GM19455 (cell line): ENCODE measurements at regions not wholly inside any gene's neighbourhood (a gene's known extent, or its start where the extent isn't known, plus 50 kb on each side); places are given as distances from the start of the nearest gene placed in this dataset.
"Not testable (repeated sequence)": the region's sequence is repeated elsewhere in the genome, so short reads cannot be mapped to it uniquely, and the experiment has no call there.

Experiments used
- ATAC-seq: cut with Tn5 transposase; IDR thresholded peaks from one replicate; pipeline ENCODE4 v1.9.1; 2021; ENCODE audit not compliant: unreplicated experiment

DNA sequence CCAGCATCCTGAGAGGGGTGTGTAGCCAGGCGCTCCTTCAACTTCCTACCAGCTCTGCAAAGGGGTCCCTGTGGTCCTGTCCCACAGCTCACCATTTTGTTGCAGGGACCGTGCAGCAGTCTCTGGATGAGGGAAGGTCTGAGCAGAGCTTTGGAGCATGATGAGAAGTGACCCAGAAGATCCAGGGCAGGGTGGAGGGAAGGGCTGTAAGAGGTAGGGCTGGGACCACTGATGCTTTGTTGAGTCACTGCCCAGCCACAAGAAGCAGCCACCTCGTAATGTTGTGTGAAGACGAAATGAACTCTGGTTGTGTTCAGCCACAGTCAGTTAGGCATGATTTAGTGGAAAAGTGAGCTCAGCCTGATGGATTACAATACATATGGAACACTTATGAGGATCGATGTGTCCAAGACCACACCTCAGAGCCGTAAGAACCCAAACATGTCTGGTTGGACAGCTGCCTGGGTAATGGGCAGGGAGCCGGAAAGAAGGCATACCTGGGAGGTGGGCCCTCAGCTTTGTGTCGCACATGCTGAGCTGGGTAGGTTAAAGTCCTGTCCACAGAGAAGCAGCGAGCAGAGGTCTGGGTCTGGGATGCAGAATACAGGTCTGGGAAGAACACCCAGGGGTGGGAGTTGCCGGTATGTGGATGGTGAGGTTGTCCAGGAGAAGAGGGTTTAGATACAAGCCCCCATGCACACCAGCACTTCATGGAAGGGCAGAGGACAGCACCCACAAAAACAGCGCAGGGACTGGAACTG, 250.1 kb downstream of the GADD45G start:
- ATAC-seq = no peak

DNA sequence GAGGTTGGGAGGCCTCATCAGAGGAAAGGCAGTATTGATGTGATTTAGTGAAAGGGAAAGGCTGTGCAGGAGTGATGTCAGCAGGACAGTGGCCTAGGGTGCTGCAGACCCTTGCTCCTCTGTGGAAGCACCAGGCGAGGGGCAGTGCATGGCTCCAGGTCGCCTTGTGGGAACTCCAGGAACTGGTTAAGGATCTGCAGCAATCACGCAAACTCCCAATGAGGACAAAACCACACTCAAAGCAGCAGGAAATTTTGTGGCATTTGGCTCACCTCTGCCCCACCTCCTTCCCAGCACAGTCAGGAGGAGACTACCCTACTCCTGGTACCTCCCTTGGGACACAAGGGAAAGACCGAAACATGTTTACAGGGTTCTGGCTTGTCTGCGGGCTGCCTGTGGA, 251.5 kb downstream of the GADD45G start:
- ATAC-seq = not testable (repeated sequence)

GRCh38 chr9:89856950-89857349, 252.1 kb downstream of the GADD45G start:
- not testable (repeated sequence) for ATAC-seq

DNA sequence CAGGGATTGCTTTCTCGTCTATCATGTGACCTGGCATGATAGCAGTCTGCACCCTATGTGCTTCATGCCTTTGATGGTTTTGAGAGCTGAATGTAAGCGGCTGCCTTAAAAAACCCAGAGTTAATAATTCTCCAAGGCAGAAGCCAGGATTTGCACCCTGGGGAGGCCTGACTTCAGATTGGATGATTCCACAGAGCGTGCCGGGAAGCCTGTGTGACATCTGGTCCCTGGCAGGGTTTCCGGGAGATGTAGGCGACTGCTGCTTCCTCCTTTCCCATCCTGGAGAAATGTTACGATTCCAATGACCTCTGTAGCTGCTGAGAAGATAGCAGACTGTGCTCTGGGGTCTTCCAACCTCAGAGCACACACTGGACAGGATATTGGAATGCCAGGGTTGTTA, 255.0 kb downstream of the GADD45G start:
- not testable (repeated sequence) for ATAC-seq

- ATAC-seq = not testable (repeated sequence)
These were observed 256.6 kb downstream of the GADD45G start for GRCh38 chr9:89861371-89861770.

DNA sequence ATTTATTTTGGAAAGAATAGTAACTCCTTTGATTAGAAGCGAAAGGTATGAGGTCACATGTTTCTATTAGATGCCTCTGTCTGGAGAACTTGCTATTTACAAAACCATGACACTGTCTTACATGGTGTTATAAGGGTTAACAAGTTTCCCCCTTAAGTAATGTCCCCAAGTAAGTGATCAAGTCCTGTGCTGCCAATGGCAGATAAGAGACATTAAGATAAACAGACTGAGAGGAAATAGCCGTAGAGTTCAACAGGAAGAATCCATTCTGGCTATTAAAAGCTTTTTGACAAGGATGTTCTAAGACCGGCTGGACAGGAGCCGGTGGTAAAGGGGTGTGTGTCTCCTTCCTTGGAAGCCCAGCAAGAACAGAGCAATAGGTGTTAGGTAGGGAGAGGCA, 257.5 kb downstream of the GADD45G start:
- no peak for ATAC-seq

DNA sequence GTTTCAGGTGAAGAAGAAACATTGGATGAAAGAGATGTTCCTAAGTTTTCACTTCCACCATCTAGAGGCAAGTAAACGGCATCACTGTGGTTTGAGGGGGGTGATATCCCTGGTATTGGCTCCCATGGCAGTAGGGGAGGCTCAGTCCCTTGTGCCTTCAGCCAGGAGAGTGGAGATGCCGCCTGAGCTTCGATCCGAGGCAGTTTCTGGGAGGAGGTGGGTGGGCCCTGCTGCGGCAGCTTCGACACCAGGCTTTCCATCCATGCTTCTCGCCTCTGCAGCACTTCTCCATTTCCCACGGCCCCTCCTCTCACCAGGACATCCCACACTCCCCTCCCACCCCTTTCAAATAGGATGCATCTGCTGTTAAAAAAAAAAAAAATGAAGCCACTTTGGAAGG, 258.3 kb downstream of the GADD45G start:
- ATAC-seq = no peak

GRCh38 chr9:89863837-89864236, 259.0 kb downstream of the GADD45G start:
- ATAC-seq = no peak

- ATAC-seq = no peak
These were observed 259.4 kb downstream of the GADD45G start for GRCh38 chr9:89864257-89864656.

DNA sequence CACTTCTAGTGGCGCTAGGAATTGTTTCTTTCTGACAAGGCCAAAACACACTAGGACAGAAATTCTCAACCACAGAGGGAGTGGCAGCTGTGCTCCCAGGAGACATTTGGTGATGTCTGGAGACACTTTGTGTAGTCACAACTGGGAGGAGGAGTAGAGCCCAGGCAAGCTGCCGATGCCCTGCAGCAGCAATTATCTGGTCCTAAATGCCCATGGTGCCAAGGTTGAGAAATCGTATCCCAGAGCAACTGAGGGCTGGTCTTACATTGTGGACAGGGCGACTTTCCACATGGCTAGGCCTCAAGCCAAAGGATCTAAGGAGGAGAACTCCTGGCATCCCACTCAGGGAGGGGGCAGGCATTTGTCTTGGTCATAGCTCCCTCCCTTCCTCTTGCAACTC, 259.9 kb downstream of the GADD45G start:
- ATAC-seq = no peak

- no peak for ATAC-seq
These were observed 260.5 kb downstream of the GADD45G start for GRCh38 chr9:89865357-89865756.

DNA sequence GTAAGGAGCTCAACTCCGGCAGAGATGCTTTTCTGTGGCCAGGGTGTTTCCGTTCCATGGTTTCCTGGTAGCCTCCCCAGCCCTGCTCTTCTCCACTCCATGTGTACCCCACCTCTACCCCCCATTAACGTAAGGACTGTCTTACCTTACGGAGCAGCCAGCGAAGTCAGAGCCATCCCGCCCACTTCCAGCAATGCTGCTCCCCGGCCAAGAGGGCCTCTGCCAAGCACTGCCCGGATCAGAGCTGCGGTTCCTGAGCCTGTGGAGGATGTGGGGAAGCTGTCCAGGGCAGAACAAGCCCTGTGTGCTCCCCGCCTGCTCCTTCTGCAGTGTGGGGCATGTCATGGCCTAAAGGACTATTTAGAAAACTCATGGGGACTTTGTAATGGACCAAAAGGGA, 261.2 kb downstream of the GADD45G start:
- ATAC-seq = no peak

DNA sequence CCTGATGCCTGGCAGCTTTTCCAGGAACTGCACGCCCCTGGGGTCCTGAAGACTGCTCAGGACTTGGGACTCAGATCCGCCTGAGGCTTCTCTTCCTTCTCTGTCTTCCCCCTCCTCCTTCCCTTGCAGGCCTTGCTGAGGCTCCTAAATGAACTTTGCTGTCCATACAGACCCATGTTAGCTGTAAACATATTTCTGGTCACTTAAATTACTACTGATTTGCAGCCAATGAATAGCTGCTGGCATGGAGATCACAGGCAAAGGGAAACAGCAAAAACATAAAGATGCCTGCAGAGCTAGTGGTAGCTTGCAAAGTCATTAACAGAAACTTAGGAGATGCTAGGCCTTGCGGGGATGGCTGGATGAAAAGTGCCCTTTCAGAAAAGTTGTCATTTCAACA, 261.9 kb downstream of the GADD45G start:
- no peak for ATAC-seq

GRCh38 chr9:89868100-89868499, 263.3 kb downstream of the GADD45G start:
- no peak for ATAC-seq

DNA sequence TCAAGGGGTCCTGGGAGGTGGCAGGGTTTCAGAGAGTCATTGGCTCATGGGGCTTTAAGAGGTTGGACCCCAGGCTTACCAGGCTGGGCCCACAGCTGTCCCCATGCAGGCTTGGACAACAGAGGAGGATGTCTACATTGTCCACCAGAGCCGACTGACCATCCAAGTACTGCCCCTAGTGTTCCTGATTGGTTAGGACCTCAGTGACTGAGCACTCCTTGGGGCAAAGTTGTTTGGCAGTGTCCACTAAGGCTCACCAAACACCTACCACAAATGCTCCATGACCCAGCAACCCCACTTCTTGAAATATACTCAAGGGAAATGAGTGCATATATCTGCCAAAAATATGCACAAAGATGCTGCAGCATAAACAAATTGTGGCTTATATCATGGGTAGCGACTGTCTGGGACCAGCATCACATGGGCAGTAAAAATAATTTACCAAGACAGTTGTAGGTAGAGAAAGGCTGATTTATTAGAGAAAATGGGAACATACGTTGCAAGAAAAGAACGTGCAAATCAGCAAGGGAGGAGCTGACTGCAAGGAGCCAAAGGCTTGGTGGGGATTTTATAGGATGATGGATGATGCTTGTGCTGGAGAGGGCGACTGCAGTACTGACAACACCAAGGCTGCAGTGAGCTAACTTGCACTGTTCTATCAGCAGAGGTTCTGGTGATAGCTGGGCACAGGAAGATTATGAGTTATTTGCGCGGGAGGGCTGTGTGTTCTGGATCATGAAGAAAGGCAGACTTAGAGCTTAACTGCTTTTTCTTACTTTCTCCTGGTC, 265.2 kb downstream of the GADD45G start:
- no peak for ATAC-seq

DNA sequence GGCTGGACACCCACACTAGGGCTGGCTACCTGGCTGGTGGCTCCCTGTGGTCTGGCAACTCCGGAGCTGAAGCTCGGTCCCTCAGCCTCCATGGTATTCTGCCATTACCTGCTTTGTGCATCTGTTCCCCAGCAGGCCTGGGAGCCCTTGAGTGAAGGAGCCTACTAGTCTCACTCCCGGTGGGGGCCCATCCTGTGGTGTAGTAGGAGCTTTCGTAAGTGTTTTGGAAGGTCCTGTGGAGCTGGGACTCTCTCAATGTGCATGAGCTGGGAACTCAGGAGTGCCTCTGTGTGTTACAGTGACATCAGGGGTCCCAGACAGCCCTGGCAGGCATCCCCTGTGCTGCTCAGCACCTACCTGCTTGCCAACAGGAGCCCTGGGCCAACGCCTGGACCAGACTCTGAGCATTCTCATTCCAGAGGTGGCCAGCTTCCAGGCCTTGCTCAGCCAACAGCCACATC, 267.1 kb downstream of the GADD45G start:
- ATAC-seq = no peak

DNA sequence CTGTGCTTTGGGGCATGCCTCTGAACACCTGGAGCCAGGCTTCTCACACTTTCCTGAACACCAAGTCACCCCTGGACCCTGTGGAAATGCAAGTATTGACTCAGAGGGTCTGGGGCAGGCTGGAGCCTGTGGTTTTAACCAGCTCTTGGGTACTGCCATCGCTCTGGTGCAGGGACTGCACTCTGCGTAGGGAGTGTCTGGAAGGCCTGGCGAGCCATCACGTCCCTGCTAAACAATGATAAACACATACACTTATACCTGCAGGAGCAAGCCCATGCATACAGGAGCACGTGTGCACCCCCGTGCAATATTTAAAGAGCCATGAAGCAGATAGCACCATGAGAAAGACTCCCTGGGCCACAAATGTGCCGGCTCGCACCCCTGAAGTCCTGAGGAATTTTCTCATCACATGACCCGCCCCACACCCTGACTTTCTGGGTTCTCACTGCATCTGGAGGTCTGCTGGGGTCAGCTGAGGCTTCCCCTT, 267.7 kb downstream of the GADD45G start:
- ATAC-seq = no peak

DNA sequence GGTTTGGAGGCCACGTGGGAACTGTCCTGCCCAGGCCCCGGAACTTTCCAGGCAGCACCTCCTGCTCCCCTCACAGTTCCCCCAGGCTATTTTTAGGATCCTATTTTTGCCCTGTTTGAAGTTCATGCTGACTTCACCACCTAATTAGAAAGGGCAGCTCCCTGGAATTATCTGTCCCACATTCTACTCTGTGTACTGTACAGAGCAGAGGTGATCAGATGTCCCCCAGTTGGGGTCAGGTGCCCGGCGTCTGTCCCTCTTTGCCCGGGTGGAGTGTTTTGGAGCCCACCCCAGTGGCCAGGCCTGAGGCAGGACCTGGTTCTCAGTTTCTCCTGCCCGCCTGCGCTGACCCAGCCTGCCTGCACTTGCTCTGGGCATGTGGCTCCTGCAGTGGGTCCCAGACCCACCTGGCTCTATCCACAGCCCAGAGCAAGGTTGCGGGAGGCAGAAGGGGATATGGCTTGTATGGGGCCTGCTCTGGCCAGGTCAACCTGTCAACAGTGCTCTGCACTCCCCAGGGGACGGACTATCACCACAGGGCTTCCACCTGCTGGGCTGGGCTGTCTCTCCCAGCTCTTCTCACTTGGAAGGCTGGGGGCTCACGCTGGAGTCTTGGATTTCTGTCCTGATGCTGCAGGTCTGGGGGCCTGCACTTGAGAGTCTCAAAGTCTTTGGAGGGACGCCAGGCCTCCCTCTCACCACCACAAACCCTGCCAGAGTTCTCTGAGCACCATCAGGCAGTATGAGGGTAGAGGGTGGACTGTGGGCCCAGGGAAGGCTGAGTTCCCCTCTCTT, 268.3 kb downstream of the GADD45G start:
- no peak for ATAC-seq

- no peak for ATAC-seq
These were observed 269.0 kb downstream of the GADD45G start for GRCh38 chr9:89873801-89874200.

GRCh38 chr9:89874351-89875321, 269.8 kb downstream of the GADD45G start:
- no peak for ATAC-seq
